ENCODE measurements at regions not wholly inside any gene's neighbourhood (a gene's known extent, or its start where the extent isn't known, plus 50 kb on each side); places are given as distances from the start of the nearest gene placed in this dataset.

DNA sequence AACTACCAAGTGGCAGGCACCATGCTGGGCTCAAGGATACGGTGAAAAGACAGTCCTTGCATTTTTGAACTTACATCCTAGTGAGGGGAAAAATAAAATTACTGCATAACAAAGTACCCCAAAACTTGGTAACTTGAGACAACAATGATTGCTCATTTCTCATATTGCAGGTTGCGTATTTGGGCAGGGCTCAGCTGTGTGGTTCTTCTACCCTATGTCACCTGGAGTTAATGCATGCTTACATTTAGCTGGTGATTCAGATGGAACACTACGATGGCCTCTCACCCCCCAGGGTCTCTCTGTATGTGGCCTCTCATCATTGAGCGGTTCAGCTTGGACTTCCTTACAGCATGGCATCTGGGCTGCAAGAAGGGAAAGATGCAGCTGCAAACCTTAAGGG lies 60.7 kb upstream of the RBM19 start:
- ATAC-seq (no peak), DNase-seq (ENCODE audit: extremely low read depth in 1 of 4, low spot score in 3 of 4) (no peak), FAIRE-seq (no peak)
- Histone ChIP-seq H3K4me1 (replicated peaks in 1 of 2; ENCODE audit: control insufficient read depth in 2 of 2, insufficient read depth in 2 of 2, low read length in 2 of 2) (no peaks in the 10 kb centered on the region), H3K9me1 (ENCODE audit: control insufficient read depth, insufficient read depth, low read length) (no peaks in the 10 kb centered on the region), H3K27me3 (ENCODE audit: control insufficient read depth in 2 of 2, insufficient read depth in 2 of 2, low read length in 2 of 2) (no peaks in the 10 kb centered on the region; a peak in 1 of 5 replicates), H3K36me3 (ENCODE audit: control insufficient read depth, insufficient read depth, low read length) (no peaks in the 10 kb centered on the region), H4K20me1 (replicated peaks; ENCODE audit: control insufficient read depth, insufficient read depth, low read length) (peaks cover 2% of the 10 kb centered on the region; the same call in 1 of the 2 replicates), H3K79me2 (ENCODE audit: control insufficient read depth, insufficient read depth, low read length) (no peaks in the 10 kb centered on the region), H2AFZ (ENCODE audit: low read depth, low read length) (no peak overlapping the region), H3K9me3 (replicated peaks; ENCODE audit: control insufficient read depth, insufficient read depth, low read depth, low read length) (no peaks in the 10 kb centered on the region), H3K9ac (ENCODE audit: insufficient read depth in 1 of 2, low read depth in 2 of 2, low read length in 2 of 2) (no peak overlapping the region), H3K4me2 (ENCODE audit: insufficient read depth, low read length) (no peak overlapping the region), H3K4me3 (no peak overlapping the region), H3K27ac (ENCODE audit: extremely low read depth, low read depth, low read length) (no peak overlapping the region)
- 3% methylated on average over 4 of the region's 4 CpGs for WGBS (ENCODE audit: insufficient coverage, low coverage, missing lambda C conversion rate)
- ChIA-PET POLR2A (no interaction called here), CTCF (ENCODE audit: low intra/inter-chr PET ratio) (no interaction called here)
- BruUV-seq (replicated peaks) = no TSS peak
- in situ Hi-C loops (cut with MboI) = no loop called here
- TF ChIP-seq, protein P1, sequence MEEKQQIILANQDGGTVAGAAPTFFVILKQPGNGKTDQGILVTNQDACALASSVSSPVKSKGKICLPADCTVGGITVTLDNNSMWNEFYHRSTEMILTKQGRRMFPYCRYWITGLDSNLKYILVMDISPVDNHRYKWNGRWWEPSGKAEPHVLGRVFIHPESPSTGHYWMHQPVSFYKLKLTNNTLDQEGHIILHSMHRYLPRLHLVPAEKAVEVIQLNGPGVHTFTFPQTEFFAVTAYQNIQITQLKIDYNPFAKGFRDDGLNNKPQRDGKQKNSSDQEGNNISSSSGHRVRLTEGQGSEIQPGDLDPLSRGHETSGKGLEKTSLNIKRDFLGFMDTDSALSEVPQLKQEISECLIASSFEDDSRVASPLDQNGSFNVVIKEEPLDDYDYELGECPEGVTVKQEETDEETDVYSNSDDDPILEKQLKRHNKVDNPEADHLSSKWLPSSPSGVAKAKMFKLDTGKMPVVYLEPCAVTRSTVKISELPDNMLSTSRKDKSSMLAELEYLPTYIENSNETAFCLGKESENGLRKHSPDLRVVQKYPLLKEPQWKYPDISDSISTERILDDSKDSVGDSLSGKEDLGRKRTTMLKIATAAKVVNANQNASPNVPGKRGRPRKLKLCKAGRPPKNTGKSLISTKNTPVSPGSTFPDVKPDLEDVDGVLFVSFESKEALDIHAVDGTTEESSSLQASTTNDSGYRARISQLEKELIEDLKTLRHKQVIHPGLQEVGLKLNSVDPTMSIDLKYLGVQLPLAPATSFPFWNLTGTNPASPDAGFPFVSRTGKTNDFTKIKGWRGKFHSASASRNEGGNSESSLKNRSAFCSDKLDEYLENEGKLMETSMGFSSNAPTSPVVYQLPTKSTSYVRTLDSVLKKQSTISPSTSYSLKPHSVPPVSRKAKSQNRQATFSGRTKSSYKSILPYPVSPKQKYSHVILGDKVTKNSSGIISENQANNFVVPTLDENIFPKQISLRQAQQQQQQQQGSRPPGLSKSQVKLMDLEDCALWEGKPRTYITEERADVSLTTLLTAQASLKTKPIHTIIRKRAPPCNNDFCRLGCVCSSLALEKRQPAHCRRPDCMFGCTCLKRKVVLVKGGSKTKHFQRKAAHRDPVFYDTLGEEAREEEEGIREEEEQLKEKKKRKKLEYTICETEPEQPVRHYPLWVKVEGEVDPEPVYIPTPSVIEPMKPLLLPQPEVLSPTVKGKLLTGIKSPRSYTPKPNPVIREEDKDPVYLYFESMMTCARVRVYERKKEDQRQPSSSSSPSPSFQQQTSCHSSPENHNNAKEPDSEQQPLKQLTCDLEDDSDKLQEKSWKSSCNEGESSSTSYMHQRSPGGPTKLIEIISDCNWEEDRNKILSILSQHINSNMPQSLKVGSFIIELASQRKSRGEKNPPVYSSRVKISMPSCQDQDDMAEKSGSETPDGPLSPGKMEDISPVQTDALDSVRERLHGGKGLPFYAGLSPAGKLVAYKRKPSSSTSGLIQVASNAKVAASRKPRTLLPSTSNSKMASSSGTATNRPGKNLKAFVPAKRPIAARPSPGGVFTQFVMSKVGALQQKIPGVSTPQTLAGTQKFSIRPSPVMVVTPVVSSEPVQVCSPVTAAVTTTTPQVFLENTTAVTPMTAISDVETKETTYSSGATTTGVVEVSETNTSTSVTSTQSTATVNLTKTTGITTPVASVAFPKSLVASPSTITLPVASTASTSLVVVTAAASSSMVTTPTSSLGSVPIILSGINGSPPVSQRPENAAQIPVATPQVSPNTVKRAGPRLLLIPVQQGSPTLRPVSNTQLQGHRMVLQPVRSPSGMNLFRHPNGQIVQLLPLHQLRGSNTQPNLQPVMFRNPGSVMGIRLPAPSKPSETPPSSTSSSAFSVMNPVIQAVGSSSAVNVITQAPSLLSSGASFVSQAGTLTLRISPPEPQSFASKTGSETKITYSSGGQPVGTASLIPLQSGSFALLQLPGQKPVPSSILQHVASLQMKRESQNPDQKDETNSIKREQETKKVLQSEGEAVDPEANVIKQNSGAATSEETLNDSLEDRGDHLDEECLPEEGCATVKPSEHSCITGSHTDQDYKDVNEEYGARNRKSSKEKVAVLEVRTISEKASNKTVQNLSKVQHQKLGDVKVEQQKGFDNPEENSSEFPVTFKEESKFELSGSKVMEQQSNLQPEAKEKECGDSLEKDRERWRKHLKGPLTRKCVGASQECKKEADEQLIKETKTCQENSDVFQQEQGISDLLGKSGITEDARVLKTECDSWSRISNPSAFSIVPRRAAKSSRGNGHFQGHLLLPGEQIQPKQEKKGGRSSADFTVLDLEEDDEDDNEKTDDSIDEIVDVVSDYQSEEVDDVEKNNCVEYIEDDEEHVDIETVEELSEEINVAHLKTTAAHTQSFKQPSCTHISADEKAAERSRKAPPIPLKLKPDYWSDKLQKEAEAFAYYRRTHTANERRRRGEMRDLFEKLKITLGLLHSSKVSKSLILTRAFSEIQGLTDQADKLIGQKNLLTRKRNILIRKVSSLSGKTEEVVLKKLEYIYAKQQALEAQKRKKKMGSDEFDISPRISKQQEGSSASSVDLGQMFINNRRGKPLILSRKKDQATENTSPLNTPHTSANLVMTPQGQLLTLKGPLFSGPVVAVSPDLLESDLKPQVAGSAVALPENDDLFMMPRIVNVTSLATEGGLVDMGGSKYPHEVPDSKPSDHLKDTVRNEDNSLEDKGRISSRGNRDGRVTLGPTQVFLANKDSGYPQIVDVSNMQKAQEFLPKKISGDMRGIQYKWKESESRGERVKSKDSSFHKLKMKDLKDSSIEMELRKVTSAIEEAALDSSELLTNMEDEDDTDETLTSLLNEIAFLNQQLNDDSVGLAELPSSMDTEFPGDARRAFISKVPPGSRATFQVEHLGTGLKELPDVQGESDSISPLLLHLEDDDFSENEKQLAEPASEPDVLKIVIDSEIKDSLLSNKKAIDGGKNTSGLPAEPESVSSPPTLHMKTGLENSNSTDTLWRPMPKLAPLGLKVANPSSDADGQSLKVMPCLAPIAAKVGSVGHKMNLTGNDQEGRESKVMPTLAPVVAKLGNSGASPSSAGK (IDR thresholded peaks at IDR 0.05) = no peak
- TF ChIP-seq ZNF133 (CRISPR knock-in tag; IDR thresholded peaks at IDR 0.05) = no peak
- intact Hi-C loops (cut with micrococcal nuclease) = no loop called here
